Fibroblast of gingiva (primary cell): ENCODE measurements at regions not wholly inside any gene's neighbourhood (a gene's known extent, or its start where the extent isn't known, plus 50 kb on each side); places are given as distances from the start of the nearest gene placed in this dataset.

ENCODE experiments used
- DNase-seq: peaks from one replicate; pipeline ENCODE4 v3.0.0-alpha.2; 2011; ENCODE audit warnings: low read depth

DNA sequence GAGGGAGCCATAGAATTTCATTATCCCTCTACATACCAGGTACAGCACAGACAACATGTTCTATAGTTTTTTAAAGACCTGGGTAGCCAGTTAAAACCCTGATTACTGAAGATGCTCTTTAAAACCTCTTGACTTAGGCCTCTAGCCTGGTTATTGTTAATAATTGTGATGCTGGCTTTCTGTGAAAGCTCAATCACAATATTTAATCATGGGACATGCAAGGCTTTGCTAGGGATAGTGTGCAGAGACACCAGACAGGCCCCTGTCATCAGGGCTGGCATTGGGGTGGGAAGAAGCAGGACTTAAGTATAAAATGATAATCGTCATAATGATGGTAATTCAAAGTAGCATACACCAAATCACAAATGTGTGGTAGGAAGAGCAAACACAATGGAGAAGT lies 274.4 kb downstream of the PTBP2 start:
- no peak for DNase-seq

DNA sequence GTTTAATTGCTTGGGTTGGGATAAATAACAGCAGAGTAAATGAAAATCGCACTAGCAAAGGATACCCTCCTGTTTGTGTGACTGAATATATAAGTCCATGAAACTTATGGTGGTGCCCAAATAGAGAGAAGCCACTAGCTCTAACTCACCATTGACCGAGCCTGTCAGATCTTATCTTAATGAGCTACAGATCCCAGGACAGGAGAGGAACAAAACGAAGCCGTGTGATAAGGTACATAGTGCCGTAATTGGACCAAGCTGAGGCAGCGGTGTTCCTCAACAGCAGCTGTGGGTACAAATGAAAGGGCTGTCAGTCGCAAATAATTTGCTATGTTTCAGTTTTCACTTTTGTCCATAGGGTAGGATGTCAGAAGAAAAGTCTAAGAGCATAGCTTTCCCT lies 276.1 kb downstream of the PTBP2 start:
- no peak for DNase-seq

- no peak for DNase-seq
These were observed 276.9 kb downstream of the PTBP2 start for GRCh38 chr1:96998466-96998865.

DNA sequence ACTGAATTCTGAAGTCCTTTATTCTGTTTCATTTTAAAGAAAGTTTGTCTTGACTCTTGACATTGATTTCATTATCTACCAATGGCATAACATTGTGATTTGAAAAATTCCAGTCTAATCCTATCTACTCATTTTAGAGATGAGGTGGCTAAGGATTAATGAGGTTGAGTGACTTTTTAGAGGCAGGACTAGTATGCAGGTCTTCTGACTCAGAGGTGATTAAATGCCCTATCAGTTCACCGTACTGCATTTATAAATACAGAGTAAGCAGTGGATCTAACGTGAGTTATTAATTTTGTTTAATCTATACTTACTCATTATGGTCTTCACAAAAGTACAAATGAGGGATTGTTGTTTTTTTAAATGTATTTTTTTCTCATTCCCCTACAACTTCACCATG lies 277.6 kb downstream of the PTBP2 start:
- DNase-seq: no peak

DNA sequence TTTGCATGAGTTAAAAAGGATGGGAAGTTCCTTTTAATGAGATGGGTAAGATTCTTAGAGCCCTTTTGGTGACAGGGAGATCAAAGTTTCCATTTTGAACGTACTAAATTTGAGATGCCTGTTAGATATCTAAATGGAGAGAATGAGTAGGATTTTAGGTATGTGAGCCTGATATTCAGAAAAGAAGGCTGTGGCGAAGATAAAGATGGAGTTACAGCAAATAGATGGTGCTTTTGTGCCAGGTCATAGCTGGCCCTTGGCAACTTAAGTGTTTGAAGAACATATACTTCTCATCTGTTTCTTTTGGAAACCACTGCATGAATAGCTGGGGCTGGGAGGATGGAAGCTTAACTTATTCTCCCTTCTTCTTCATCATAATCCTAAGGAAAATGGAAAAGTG lies 282.5 kb downstream of the PTBP2 start:
- DNase-seq: no peak

GRCh38 chr1:97004743-97005142 lies 283.2 kb downstream of the PTBP2 start:
- DNase-seq: no peak

GRCh38 chr1:97006044-97006661 lies 284.6 kb downstream of the PTBP2 start:
- peak; percentile 5 for DNase-seq

DNA sequence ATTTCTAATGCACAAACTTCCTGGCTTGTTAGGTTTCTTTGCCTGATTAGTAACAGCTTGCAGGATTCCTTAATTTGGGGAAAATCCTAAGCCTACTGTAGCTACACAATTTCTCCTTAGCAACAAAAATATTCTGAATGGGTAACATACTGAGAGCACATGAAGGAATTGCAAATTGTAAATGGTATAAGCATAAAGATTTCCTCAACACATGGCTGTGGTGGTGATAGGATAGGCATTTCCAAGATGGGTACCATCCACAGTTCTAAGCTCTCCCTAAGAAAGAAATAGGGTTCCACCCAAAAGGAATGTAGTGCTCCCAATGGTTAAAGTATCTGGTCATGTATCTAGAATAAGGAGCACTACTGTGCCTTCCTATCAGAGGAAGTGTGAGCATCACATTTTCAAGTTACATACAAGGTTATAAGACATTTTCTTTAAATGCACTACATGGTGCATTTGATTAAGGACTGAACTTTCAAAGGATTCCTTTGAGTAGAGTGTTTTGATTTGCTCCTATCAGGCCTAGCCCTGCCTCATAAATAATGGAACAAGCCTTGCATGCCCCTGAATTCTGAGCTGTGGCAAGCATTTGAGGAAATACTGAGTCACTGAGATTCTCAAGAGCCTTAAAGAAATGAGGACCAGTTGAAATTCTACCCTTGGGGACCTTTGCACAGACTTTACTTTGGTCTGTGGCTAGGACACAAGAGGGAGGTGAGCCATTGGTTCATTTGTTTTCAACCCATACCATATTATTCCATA lies 286.4 kb downstream of the PTBP2 start:
- DNase-seq: peak; percentile 63

- no peak for DNase-seq
These were observed 289.1 kb downstream of the PTBP2 start for GRCh38 chr1:97010566-97011264.

GRCh38 chr1:97013136-97013535 lies 291.6 kb downstream of the PTBP2 start:
- no peak for DNase-seq

DNA sequence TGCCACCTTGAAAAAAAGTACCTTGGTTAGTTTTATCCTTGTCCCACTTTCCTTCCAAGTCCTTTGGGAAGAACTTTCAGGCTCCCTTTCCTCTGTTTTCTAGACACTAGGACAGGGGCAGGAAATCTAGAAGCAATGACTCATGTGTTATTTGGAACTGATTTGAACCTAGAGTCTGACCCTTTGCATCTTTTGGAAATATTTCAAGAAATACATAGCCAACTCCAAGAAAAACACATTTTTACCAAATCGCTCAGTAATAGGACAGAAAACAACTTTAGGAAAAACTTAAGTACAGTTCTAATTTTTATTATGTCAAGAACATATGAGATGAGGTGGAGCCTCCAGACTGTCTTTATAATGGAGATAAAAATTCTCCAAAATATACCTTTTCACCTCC lies 292.4 kb downstream of the PTBP2 start:
- DNase-seq: peak; percentile 80

DNA sequence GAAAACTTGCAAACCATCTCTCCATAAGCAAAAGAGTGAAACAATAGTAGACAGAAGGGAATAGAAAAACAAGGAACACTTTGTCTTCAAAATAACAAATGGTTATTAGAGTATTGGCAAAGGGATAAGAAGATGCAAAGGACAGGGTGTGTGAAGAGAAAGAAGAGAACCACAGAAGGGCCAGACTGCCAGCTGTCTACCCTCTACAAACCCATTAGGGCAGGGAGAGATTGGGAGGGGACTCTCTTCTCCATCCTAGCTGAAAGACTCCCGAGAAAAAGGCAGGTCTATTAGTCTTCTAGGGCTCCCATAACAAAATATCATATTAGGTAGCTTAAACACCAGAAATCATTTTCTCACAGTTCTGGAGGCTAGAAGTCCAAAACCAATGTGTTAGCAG lies 292.8 kb downstream of the PTBP2 start:
- no peak for DNase-seq

DNA sequence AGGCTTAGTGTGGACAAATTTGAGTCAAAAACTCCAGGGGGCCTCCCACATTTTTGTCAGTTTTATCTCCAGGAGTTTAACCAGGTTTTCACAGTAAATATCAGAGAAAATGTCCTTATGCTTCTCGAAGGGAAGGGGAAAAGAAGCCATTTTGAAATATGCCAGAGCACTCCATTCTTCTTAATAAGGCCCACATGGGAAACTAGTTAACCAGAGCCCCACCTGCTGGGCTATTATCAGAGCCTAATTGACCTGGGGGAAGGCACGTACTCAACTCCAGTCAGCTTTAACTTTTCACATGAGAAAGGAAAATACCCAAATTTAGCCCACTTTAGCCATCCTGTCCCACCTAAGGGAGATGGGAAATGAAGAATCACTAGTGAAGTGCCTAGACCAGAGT lies 296.3 kb downstream of the PTBP2 start:
- DNase-seq: no peak
